K562 (cell line): ENCODE measurements at regions not wholly inside any gene's neighbourhood (a gene's known extent, or its start where the extent isn't known, plus 50 kb on each side); places are given as distances from the start of the nearest gene placed in this dataset.

Experiments used
- CC2D1A ChIP-seq: fragments of 450-650 bp; IDR thresholded peaks from 2 replicates; pipeline ENCODE4 v1.6.1; 2017; ENCODE audit warnings: mild to moderate bottlenecking
- CHD4 ChIP-seq: fragments of 200-600 bp; sonication (generic); IDR thresholded peaks from 3 replicates; pipeline ENCODE4 v1.6.1; 2012; ENCODE audit warnings: low read depth, mild to moderate bottlenecking, mixed read lengths, low read length, inconsistent platforms; ENCODE audit not compliant: insufficient read depth, insufficient replicate concordance, poor library complexity, severe bottlenecking
- MTA1 ChIP-seq: fragments of 450-650 bp; IDR thresholded peaks from 2 replicates; pipeline ENCODE4 v1.6.1; 2017; ENCODE audit warnings: borderline replicate concordance
- NELFE ChIP-seq: IDR thresholded peaks from 2 replicates; pipeline ENCODE4 v1.6.1; 2011; ENCODE audit warnings: mild to moderate bottlenecking; ENCODE audit not compliant: insufficient read depth, insufficient read length
- NR1H2 ChIP-seq: sonication (generic); formaldehyde crosslinking; IDR thresholded peaks from 2 replicates; pipeline ENCODE4 v1.4.0; 2020; ENCODE audit warnings: mild to moderate bottlenecking, missing genetic modification reagents
- PML ChIP-seq: IDR thresholded peaks from 2 replicates; pipeline ENCODE4 v1.6.1; 2012; ENCODE audit warnings: low read length, inconsistent platforms
- PPARD ChIP-seq: fragments of 250-450 bp; sonication (Bioruptor Pico); IDR thresholded peaks from 2 replicates; pipeline ENCODE4 v1.8.0; 2022; ENCODE audit warnings: inconsistent platforms, mild to moderate bottlenecking, moderate library complexity
- RBM14 ChIP-seq: fragments of 200-400 bp; formaldehyde crosslinking; IDR thresholded peaks from 2 replicates; pipeline ENCODE4 v1.6.1; 2018; ENCODE audit warnings: low read depth, mild to moderate bottlenecking, low read length, moderate library complexity, borderline replicate concordance; ENCODE audit not compliant: insufficient read depth
- REST ChIP-seq, 2 experiments: fragments of 450-650 bp; formaldehyde crosslinking in 1 of 2; IDR thresholded peaks; 2 replicates each; pipeline versions ENCODE4 v1.4.0 to v1.6.1; 2014 to 2020; ENCODE audit warnings: mild to moderate bottlenecking in 2 of 2, borderline replicate concordance in 1 of 2, low read depth in 1 of 2
- SETDB1 ChIP-seq: IDR thresholded peaks from one replicate; pipeline ENCODE4 v1.6.1; 2012; ENCODE audit warnings: low read length, control low read depth, inconsistent platforms
- SMARCA5 ChIP-seq: fragments of 450-650 bp; IDR thresholded peaks from 2 replicates; pipeline ENCODE4 v1.6.1; 2016
- SRSF1 ChIP-seq: fragments of 200-400 bp; formaldehyde crosslinking; IDR thresholded peaks from 2 replicates; pipeline ENCODE4 v1.6.1; 2017; ENCODE audit warnings: mild to moderate bottlenecking, low read depth, low read length, moderate library complexity
- THAP7 ChIP-seq: fragments of 250-450 bp; sonication (Bioruptor Pico); IDR thresholded peaks from 2 replicates; pipeline ENCODE4 v1.5.0; 2021
- ZBED1 ChIP-seq: IDR thresholded peaks from 2 replicates; pipeline ENCODE4 v1.6.1; 2014
- ZBTB49 ChIP-seq: sonication (generic); formaldehyde crosslinking; IDR thresholded peaks from 2 replicates; pipeline ENCODE4 v1.8.0; 2022; ENCODE audit warnings: missing genetic modification reagents, mild to moderate bottlenecking, borderline replicate concordance
- ZNF224 ChIP-seq: sonication (generic); formaldehyde crosslinking; IDR thresholded peaks from 2 replicates; pipeline ENCODE4 v1.8.0; 2022; ENCODE audit warnings: mild to moderate bottlenecking, missing genetic modification reagents
- ZNF444 ChIP-seq: fragments of 250-450 bp; sonication (Bioruptor Pico); IDR thresholded peaks from 2 replicates; pipeline ENCODE4 v1.4.0; 2020; ENCODE audit warnings: mild to moderate bottlenecking, moderate library complexity
- ZNF586 ChIP-seq: fragments of 450-650 bp; formaldehyde crosslinking; conservative IDR thresholded peaks from 2 replicates; pipeline ENCODE4 v1.4.0; 2020; ENCODE audit warnings: mild to moderate bottlenecking, moderate library complexity

GRCh38 chr1:9428601-9429341 lies 110.5 kb upstream of the SLC25A33 start (continued):
- TF ChIP-seq THAP7 (CRISPR knock-in tag), result no peak; the same call in 1 of the 2 replicates
- TF ChIP-seq SETDB1, result peak; percentile 85
- peak; percentile 91; the same call in 1 of the 2 replicates for TF ChIP-seq NR1H2 (CRISPR knock-in tag)
- no peak; the same call in 1 of the 2 replicates for TF ChIP-seq PPARD (CRISPR knock-in tag)
- TF ChIP-seq NELFE, result no peak
- no peak for TF ChIP-seq ZNF586 (CRISPR knock-in tag)
- TF ChIP-seq ZBED1, result 0 out of 2 replicates have a peak, but pooled peaks have one; percentile 57
- TF ChIP-seq RBM14, result no peak
- peak; percentile 56 for TF ChIP-seq REST (IDR thresholded peaks at IDR 0.05; ENCODE audit: borderline replicate concordance)
- TF ChIP-seq REST (CRISPR knock-in tag; IDR thresholded peaks at IDR 0.05; ENCODE audit: low read depth), result 0 out of 2 replicates have a peak, but pooled peaks have one; percentile 64
- no peak for TF ChIP-seq ZBTB49 (CRISPR knock-in tag)
- no peak for TF ChIP-seq CHD4
- TF ChIP-seq SMARCA5, result no peak
- TF ChIP-seq MTA1, result peak; percentile 100
- peak; percentile 87 for TF ChIP-seq PML
- no peak for TF ChIP-seq SRSF1
- no peak for TF ChIP-seq ZNF224
- peak; percentile 19; the same call in 1 of the 2 replicates for TF ChIP-seq CC2D1A
- TF ChIP-seq ZNF444 (CRISPR knock-in tag), result no peak
